Retinal pigment epithelial cell (primary cell): ENCODE measurements at regions not wholly inside any gene's neighbourhood (a gene's known extent, or its start where the extent isn't known, plus 50 kb on each side); places are given as distances from the start of the nearest gene placed in this dataset.

ENCODE experiments used
- DNase-seq: peaks from one replicate; pipeline ENCODE4 v3.0.0-alpha.2; 2010; ENCODE audit warnings: low read depth
- H3K4me3 ChIP-seq: 2 replicates; pipeline ENCODE4 v1.5.1; 2011; ENCODE audit warnings: mild to moderate bottlenecking, low read length, control low read depth, moderate library complexity
- TF ChIP-seq, protein P1 (sequence below): conservative IDR thresholded peaks from 2 replicates; pipeline ENCODE4 v1.5.1; 2011; ENCODE audit warnings: low read depth, low read length, control low read depth, inconsistent platforms

DNA sequence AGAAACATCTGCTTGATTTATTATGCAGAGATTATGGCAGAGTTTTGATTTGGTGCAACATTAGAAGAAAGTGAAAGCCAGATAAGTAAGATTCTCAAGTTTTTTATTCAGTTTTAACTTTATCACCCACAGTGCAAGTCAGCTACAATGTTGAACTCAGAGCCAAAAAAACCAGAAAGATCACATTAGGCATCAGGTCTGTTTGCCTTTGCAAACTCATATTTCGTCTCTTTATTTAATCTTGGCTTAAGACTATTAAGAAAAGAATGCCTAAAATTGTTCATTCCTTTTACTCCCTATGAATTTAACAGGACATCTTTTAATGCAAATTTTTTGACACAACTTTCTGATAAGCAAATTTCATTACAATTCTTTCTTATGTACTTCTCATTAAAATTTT is 76.0 kb upstream of the TMEM26 start:
- TF ChIP-seq, protein P1, sequence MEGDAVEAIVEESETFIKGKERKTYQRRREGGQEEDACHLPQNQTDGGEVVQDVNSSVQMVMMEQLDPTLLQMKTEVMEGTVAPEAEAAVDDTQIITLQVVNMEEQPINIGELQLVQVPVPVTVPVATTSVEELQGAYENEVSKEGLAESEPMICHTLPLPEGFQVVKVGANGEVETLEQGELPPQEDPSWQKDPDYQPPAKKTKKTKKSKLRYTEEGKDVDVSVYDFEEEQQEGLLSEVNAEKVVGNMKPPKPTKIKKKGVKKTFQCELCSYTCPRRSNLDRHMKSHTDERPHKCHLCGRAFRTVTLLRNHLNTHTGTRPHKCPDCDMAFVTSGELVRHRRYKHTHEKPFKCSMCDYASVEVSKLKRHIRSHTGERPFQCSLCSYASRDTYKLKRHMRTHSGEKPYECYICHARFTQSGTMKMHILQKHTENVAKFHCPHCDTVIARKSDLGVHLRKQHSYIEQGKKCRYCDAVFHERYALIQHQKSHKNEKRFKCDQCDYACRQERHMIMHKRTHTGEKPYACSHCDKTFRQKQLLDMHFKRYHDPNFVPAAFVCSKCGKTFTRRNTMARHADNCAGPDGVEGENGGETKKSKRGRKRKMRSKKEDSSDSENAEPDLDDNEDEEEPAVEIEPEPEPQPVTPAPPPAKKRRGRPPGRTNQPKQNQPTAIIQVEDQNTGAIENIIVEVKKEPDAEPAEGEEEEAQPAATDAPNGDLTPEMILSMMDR = no peak
- DNase-seq = no peak
- H3K4me3 ChIP-seq = no peak overlapping the region

DNA sequence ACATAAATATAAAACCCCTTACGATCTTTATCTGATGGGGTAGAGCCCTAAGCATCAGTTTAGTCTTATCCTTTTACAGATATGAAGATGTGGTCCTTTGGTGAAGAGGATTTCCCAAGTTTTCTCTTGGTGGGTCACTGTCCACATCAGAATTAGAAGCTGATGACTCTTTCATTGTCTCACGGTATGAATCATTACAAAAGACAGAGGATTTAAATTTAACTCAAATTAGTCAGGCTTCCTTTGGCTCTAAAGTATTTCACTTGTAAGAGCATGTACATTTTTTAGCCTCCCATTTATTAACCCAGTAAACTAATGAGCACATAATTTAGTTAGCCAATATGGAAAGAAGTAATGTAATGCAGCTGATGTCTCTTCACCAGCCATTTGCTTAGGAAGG is 49.9 kb upstream of the TMEM26 start:
- TF ChIP-seq, protein P1 = no peak
- no peak for DNase-seq
- H3K4me3 ChIP-seq = no peak overlapping the region
